Activated T-cell treated with anti-CD3 and anti-CD28 coated beads, Interleukin-2, amount 50 U/mL, for 72 hours (primary cell): ENCODE measurements at regions not wholly inside any gene's neighbourhood (a gene's known extent, or its start where the extent isn't known, plus 50 kb on each side); places are given as distances from the start of the nearest gene placed in this dataset.

Experiments used
- ATAC-seq, 2 donors: fragments of 150-1000 bp; cut with Tn5 transposase; replicated peaks in 1 of 2; 2 replicates each; pipeline ENCODE4 v1.10.0; 2021; ENCODE audit warnings: moderate library complexity in 2 of 2, mild to moderate bottlenecking in 1 of 2
- DNase-seq, 2 donors: peaks; one replicate each; pipeline ENCODE4 v3.0.0; 2021 to 2022; ENCODE audit warnings: mixed read lengths in 1 of 2
- H3K27ac Mint-ChIP-seq: one replicate; pipeline ENCODE4 v1.8.0; 2022; ENCODE audit warnings: mild to moderate bottlenecking, moderate library complexity, mixed read lengths
- H3K27me3 Mint-ChIP-seq: one replicate; pipeline ENCODE4 v1.8.0; 2022; ENCODE audit warnings: low read depth, mixed read lengths
- H3K36me3 Mint-ChIP-seq, 2 donors: one replicate each; pipeline ENCODE4 v1.8.0; 2022; ENCODE audit warnings: mixed read lengths in 2 of 2, mild to moderate bottlenecking in 1 of 2; ENCODE audit not compliant: insufficient read depth in 2 of 2
- H3K4me1 Mint-ChIP-seq: one replicate; pipeline ENCODE4 v1.8.0; 2022; ENCODE audit warnings: low read depth, mixed read lengths
- H3K4me3 Mint-ChIP-seq, 2 donors: one replicate each; pipeline ENCODE4 v1.8.0; 2022; ENCODE audit warnings: mild to moderate bottlenecking in 2 of 2, mixed read lengths in 2 of 2, moderate library complexity in 2 of 2
- H3K9me3 Mint-ChIP-seq, 2 donors: one replicate each; pipeline ENCODE4 v1.8.0; 2022; ENCODE audit warnings: mixed read lengths in 2 of 2

GRCh38 chr14:28059254-28059653, 707.3 kb upstream of the FOXG1 start:
- no peaks in the 10 kb centered on the region for H3K27me3 Mint-ChIP-seq
- no peaks in the 10 kb centered on the region for H3K4me1 Mint-ChIP-seq
- peaks cover 8 to 14% of the 10 kb centered on the region in 2 donors for H3K9me3 Mint-ChIP-seq
- no peaks in the 10 kb centered on the region for H3K36me3 Mint-ChIP-seq
- DNase-seq (no peak), ATAC-seq (no peak)
- H3K4me3 Mint-ChIP-seq, result no peak overlapping the region
- no peak overlapping the region for H3K27ac Mint-ChIP-seq

- DNase-seq (no peak), ATAC-seq (no peak)
- Mint-ChIP-seq H3K4me1 (no peaks in the 10 kb centered on the region), H3K36me3 (no peaks in the 10 kb centered on the region), H3K27me3 (no peaks in the 10 kb centered on the region), H3K4me3 (no peak overlapping the region), H3K27ac (no peak overlapping the region), H3K9me3 (peaks cover 8 to 12% of the 10 kb centered on the region in 2 donors)
Observed at GRCh38 chr14:28061006-28061405, 705.6 kb upstream of the FOXG1 start.

- ATAC-seq, result no peak
- Mint-ChIP-seq H3K9me3 (peaks cover 7 to 21% of the 10 kb centered on the region in 2 donors), H3K36me3 (peaks cover 0 to 2% of the 10 kb centered on the region in 2 donors), H3K4me3 (no peak overlapping the region), H3K4me1 (no peaks in the 10 kb centered on the region), H3K27me3 (no peaks in the 10 kb centered on the region), H3K27ac (no peak overlapping the region)
- no peak for DNase-seq
Observed at GRCh38 chr14:28077021-28077420, 689.6 kb upstream of the FOXG1 start.

GRCh38 chr14:28083389-28083788, 683.2 kb upstream of the FOXG1 start:
- DNase-seq, result no peak
- Mint-ChIP-seq H3K9me3 (peaks cover 1 to 11% of the 10 kb centered on the region in 2 donors), H3K4me1 (no peaks in the 10 kb centered on the region), H3K36me3 (no peaks in the 10 kb centered on the region), H3K27me3 (no peaks in the 10 kb centered on the region), H3K4me3 (no peak overlapping the region), H3K27ac (no peak overlapping the region)
- no peak for ATAC-seq

GRCh38 chr14:28088125-28088524, 678.5 kb upstream of the FOXG1 start:
- Mint-ChIP-seq H3K4me3 (no peak overlapping the region), H3K9me3 (peaks cover 9 to 27% of the 10 kb centered on the region in 2 donors)
- no peak for ATAC-seq

GRCh38 chr14:28097585-28097984, 669.0 kb upstream of the FOXG1 start:
- no peaks in the 10 kb centered on the region for H3K4me1 Mint-ChIP-seq
- H3K9me3 Mint-ChIP-seq, result peaks cover 8 to 9% of the 10 kb centered on the region in 2 donors
- H3K27ac Mint-ChIP-seq, result no peak overlapping the region
- no peaks in the 10 kb centered on the region for H3K36me3 Mint-ChIP-seq
- DNase-seq, result no peak
- no peaks in the 10 kb centered on the region for H3K27me3 Mint-ChIP-seq
- ATAC-seq, result no peak
- no peak overlapping the region for H3K4me3 Mint-ChIP-seq

More at GRCh38 chr14:28088125-28088524, 678.5 kb upstream of the FOXG1 start:
- Mint-ChIP-seq H3K27me3 (no peaks in the 10 kb centered on the region), H3K27ac (no peak overlapping the region), H3K36me3 (no peaks in the 10 kb centered on the region), H3K4me1 (no peaks in the 10 kb centered on the region)
- no peak for DNase-seq

- H3K27me3 Mint-ChIP-seq, result no peaks in the 10 kb centered on the region
- no peaks in the 10 kb centered on the region for H3K36me3 Mint-ChIP-seq
- H3K4me1 Mint-ChIP-seq, result no peaks in the 10 kb centered on the region
- no peak for ATAC-seq
- no peak for DNase-seq
- H3K9me3 Mint-ChIP-seq, result peaks cover 11% of the 10 kb centered on the region in 2 donors
- H3K27ac Mint-ChIP-seq, result no peak overlapping the region
- no peak overlapping the region for H3K4me3 Mint-ChIP-seq
Observed at GRCh38 chr14:28098856-28099255, 667.7 kb upstream of the FOXG1 start.

- ATAC-seq, result no peak
- Mint-ChIP-seq H3K4me1 (no peaks in the 10 kb centered on the region), H3K4me3 (no peak overlapping the region), H3K9me3 (peaks cover 9 to 14% of the 10 kb centered on the region in 2 donors), H3K27ac (no peak overlapping the region), H3K27me3 (no peaks in the 10 kb centered on the region), H3K36me3 (no peaks in the 10 kb centered on the region)
- DNase-seq, result no peak
Observed at GRCh38 chr14:28102001-28102400, 664.6 kb upstream of the FOXG1 start.

- Mint-ChIP-seq H3K27ac (no peak overlapping the region), H3K36me3 (no peaks in the 10 kb centered on the region), H3K27me3 (no peaks in the 10 kb centered on the region), H3K9me3 (peaks cover 8 to 12% of the 10 kb centered on the region in 2 donors), H3K4me3 (no peak overlapping the region), H3K4me1 (no peaks in the 10 kb centered on the region)
- no peak for ATAC-seq
- DNase-seq, result no peak
Observed at GRCh38 chr14:28102814-28103213, 663.8 kb upstream of the FOXG1 start.

- Mint-ChIP-seq H3K4me1 (no peaks in the 10 kb centered on the region), H3K27ac (no peak overlapping the region), H3K9me3 (peaks cover 0 to 3% of the 10 kb centered on the region in 2 donors), H3K4me3 (no peak overlapping the region), H3K36me3 (no peaks in the 10 kb centered on the region), H3K27me3 (no peaks in the 10 kb centered on the region)
- no peak for ATAC-seq
- DNase-seq, result no peak
Observed at GRCh38 chr14:28113311-28113710, 653.3 kb upstream of the FOXG1 start.

GRCh38 chr14:28116716-28117115, 649.9 kb upstream of the FOXG1 start:
- no peak for ATAC-seq
- no peaks in the 10 kb centered on the region for H3K36me3 Mint-ChIP-seq
- H3K4me3 Mint-ChIP-seq, result no peak overlapping the region
- H3K27ac Mint-ChIP-seq, result no peak overlapping the region
- DNase-seq, result no peak
- no peaks in the 10 kb centered on the region for H3K9me3 Mint-ChIP-seq
- no peaks in the 10 kb centered on the region for H3K4me1 Mint-ChIP-seq
- no peaks in the 10 kb centered on the region for H3K27me3 Mint-ChIP-seq

GRCh38 chr14:28119849-28120248, 646.7 kb upstream of the FOXG1 start:
- H3K9me3 Mint-ChIP-seq, result peaks cover 5 to 9% of the 10 kb centered on the region in 2 donors
- no peaks in the 10 kb centered on the region for H3K27me3 Mint-ChIP-seq
- ATAC-seq, result no peak
- DNase-seq, result no peak
- H3K4me1 Mint-ChIP-seq, result no peaks in the 10 kb centered on the region
- H3K27ac Mint-ChIP-seq, result no peak overlapping the region
- H3K4me3 Mint-ChIP-seq, result no peak overlapping the region
- H3K36me3 Mint-ChIP-seq, result no peaks in the 10 kb centered on the region

GRCh38 chr14:28120391-28120790, 646.2 kb upstream of the FOXG1 start:
- Mint-ChIP-seq H3K36me3 (no peaks in the 10 kb centered on the region), H3K9me3 (peaks cover 5 to 9% of the 10 kb centered on the region in 2 donors), H3K27me3 (no peaks in the 10 kb centered on the region), H3K4me3 (no peak overlapping the region), H3K27ac (no peak overlapping the region), H3K4me1 (no peaks in the 10 kb centered on the region)
- DNase-seq, result no peak
- no peak for ATAC-seq

- ATAC-seq, result no peak
- Mint-ChIP-seq H3K9me3 (peaks cover 5 to 9% of the 10 kb centered on the region in 2 donors), H3K4me3 (no peak overlapping the region), H3K36me3 (no peaks in the 10 kb centered on the region), H3K27ac (no peak overlapping the region), H3K27me3 (no peaks in the 10 kb centered on the region), H3K4me1 (no peaks in the 10 kb centered on the region)
- no peak for DNase-seq
Observed at GRCh38 chr14:28121512-28122297, 644.9 kb upstream of the FOXG1 start.
